Breast epithelium (tissue), 4 donors: ENCODE measurements at regions not wholly inside any gene's neighbourhood (a gene's known extent, or its start where the extent isn't known, plus 50 kb on each side); places are given as distances from the start of the nearest gene placed in this dataset.

Source experiments
- DNase-seq, 2 donors: peaks; one replicate each; pipeline ENCODE4 v3.0.0-alpha.2; 2019; ENCODE audit warnings: low spot score in 2 of 2
- H3K27ac ChIP-seq, 2 donors: fragments of 200-600 bp; sonication (generic) in 1 of 2; one replicate each; pipeline ENCODE4 v1.5.1; 2016 to 2019; ENCODE audit warnings: mild to moderate bottlenecking in 1 of 2
- H3K27me3 ChIP-seq, 2 donors: fragments of 200-600 bp; sonication (generic) in 1 of 2; one replicate each; pipeline versions ENCODE4 v1.5.1 to v1.6.0; 2017 to 2019; ENCODE audit warnings: control low read depth in 1 of 2, mild to moderate bottlenecking in 1 of 2
- H3K36me3 ChIP-seq: fragments of 200-600 bp; one replicate; pipeline ENCODE4 v1.5.1; 2019
- H3K4me1 ChIP-seq, 2 donors: fragments of 200-600 bp; sonication (generic); one replicate each; pipeline ENCODE4 v1.5.1; 2016 to 2019; ENCODE audit warnings: control low read depth in 1 of 2
- H3K4me3 ChIP-seq, 3 donors: fragments of 200-600 bp; sonication (generic); 1 replicate in 2 of 3; 2 replicates in 1 of 3; pipeline ENCODE4 v1.5.1; 2016 to 2019; ENCODE audit warnings: mild to moderate bottlenecking in 3 of 3, moderate library complexity in 2 of 3
- H3K9me3 ChIP-seq, 2 donors: fragments of 200-600 bp; sonication (generic) in 1 of 2; one replicate each; pipeline ENCODE4 v1.5.1; 2016 to 2019; ENCODE audit warnings: control low read depth in 1 of 2
- POLR2A ChIP-seq: fragments of 450-650 bp; IDR thresholded peaks from one replicate; pipeline ENCODE4 v1.6.1; 2016; ENCODE audit warnings: antibody characterized with exemption, mild to moderate bottlenecking, moderate library complexity
- POLR2AphosphoS5 ChIP-seq, 3 donors: sonication (generic); formaldehyde crosslinking; IDR thresholded peaks; one replicate each; pipeline ENCODE4 v1.6.1; 2017; ENCODE audit warnings: antibody characterized with exemption in 3 of 3
- intact Hi-C: fragments of 100-400 bp; cut with DNase I; formaldehyde crosslinking; loops from one replicate; pipeline ENCODE4 v1.15.1; 2023; ENCODE audit warnings: low total_unique reads
- TF ChIP-seq, protein P1 (sequence below), 3 donors: fragments of 450-650 bp; IDR thresholded peaks; one replicate each; pipeline ENCODE4 v1.5.1; 2016 to 2017; ENCODE audit warnings: antibody characterized with exemption in 3 of 3, mild to moderate bottlenecking in 3 of 3, moderate library complexity in 3 of 3

DNA sequence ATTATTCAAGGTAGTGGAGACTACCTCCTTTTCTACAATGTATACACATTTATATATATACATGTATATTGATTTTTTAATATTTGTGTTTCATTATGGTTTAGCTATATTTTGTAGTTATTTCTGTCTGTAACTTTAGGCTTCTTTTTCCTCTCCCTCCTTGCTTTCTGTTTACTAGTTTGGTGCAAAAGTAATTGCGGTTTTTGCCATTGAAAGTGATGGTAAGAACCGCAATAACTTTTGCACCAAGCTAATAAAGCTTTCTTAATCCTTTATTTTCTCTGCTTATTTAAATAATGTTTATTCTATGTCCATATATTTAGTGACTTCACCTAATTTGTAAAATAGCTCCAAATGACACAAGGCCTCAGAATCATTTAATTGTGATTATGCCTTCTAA lies 195.3 kb upstream of the PLSCR5 start:
- H3K4me1 ChIP-seq = no peaks in the 10 kb centered on the region
- no peak for DNase-seq
- TF ChIP-seq POLR2AphosphoS5 (IDR thresholded peaks at IDR 0.05) (no peak), POLR2A (no peak)
- TF ChIP-seq, protein P1, sequence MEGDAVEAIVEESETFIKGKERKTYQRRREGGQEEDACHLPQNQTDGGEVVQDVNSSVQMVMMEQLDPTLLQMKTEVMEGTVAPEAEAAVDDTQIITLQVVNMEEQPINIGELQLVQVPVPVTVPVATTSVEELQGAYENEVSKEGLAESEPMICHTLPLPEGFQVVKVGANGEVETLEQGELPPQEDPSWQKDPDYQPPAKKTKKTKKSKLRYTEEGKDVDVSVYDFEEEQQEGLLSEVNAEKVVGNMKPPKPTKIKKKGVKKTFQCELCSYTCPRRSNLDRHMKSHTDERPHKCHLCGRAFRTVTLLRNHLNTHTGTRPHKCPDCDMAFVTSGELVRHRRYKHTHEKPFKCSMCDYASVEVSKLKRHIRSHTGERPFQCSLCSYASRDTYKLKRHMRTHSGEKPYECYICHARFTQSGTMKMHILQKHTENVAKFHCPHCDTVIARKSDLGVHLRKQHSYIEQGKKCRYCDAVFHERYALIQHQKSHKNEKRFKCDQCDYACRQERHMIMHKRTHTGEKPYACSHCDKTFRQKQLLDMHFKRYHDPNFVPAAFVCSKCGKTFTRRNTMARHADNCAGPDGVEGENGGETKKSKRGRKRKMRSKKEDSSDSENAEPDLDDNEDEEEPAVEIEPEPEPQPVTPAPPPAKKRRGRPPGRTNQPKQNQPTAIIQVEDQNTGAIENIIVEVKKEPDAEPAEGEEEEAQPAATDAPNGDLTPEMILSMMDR (IDR thresholded peaks at IDR 0.05) = no peak
- no peaks in the 10 kb centered on the region for H3K27me3 ChIP-seq
- H3K27ac ChIP-seq = no peak overlapping the region
- intact Hi-C loops = no loop called here
- H3K4me3 ChIP-seq = no peak overlapping the region
- H3K9me3 ChIP-seq = no peaks in the 10 kb centered on the region
- H3K36me3 ChIP-seq = no peaks in the 10 kb centered on the region

DNA sequence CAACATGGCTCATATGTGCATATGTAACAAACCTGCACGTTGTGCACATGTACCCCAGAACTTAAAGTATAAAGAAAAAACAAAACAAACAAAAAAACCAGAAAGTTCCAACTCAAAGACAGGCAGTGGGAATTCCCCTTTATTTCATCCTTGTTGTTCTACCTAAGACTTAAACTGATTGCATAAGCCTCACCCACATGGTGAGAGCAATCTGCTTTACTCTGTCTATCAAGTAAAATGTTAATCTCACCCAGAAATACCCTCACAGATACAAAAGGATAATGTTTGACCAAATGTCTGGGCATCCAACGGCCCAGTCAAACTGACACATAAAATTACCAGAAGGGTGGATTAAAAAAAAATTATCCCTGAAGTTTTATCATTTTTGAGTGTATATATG lies 190.9 kb upstream of the PLSCR5 start:
- no peaks in the 10 kb centered on the region for H3K36me3 ChIP-seq

GRCh38 chr3:146783446-146783845 lies 178.3 kb upstream of the PLSCR5 start:
- TF ChIP-seq, protein P1 (IDR thresholded peaks at IDR 0.05) = no peak
- TF ChIP-seq POLR2A = no peak
- no peak for TF ChIP-seq POLR2AphosphoS5 (IDR thresholded peaks at IDR 0.05)
- Histone ChIP-seq H3K27ac (no peak overlapping the region), H3K27me3 (no peaks in the 10 kb centered on the region), H3K4me1 (no peaks in the 10 kb centered on the region), H3K4me3 (no peak overlapping the region), H3K9me3 (no peaks in the 10 kb centered on the region), H3K36me3 (no peaks in the 10 kb centered on the region)
- intact Hi-C loops = no loop called here
- DNase-seq = no peak

More for the DNA sequence above, 190.9 kb upstream of the PLSCR5 start:
- intact Hi-C loops = no loop called here
- Histone ChIP-seq H3K27me3 (no peaks in the 10 kb centered on the region), H3K27ac (no peak overlapping the region), H3K4me1 (no peaks in the 10 kb centered on the region), H3K4me3 (no peak overlapping the region), H3K9me3 (no peaks in the 10 kb centered on the region)
- TF ChIP-seq, protein P1 (IDR thresholded peaks at IDR 0.05) = no peak
- no peak for TF ChIP-seq POLR2A
- no peak for TF ChIP-seq POLR2AphosphoS5 (IDR thresholded peaks at IDR 0.05)
- no peak for DNase-seq

DNA sequence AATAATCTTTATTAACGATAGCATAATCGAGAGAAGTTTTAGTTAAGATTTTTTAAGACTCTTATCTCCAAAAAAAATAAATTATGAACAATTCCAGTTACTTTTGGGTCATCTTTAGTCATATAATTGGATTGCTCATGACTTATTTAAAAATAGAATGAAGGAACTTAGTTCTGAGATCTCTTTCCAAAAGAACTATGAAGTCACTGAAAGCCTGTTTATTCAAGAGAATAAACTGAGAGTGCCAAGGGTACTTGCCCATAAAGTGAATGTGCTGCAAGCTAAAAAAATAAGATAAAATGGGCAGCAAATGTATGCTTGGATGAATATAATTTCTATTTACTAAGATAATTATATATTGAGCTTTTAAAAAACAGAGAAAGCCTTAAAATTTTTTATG lies 176.5 kb upstream of the PLSCR5 start:
- H3K27ac ChIP-seq = no peak overlapping the region
- H3K4me1 ChIP-seq = no peaks in the 10 kb centered on the region
- TF ChIP-seq, protein P1 (IDR thresholded peaks at IDR 0.05) = no peak
- no peak for TF ChIP-seq POLR2A
- no peak for TF ChIP-seq POLR2AphosphoS5 (IDR thresholded peaks at IDR 0.05)
- intact Hi-C loops = no loop called here
- H3K27me3 ChIP-seq = no peaks in the 10 kb centered on the region
- no peak for DNase-seq
- H3K4me3 ChIP-seq = no peak overlapping the region
- no peaks in the 10 kb centered on the region for H3K36me3 ChIP-seq
- no peaks in the 10 kb centered on the region for H3K9me3 ChIP-seq

DNA sequence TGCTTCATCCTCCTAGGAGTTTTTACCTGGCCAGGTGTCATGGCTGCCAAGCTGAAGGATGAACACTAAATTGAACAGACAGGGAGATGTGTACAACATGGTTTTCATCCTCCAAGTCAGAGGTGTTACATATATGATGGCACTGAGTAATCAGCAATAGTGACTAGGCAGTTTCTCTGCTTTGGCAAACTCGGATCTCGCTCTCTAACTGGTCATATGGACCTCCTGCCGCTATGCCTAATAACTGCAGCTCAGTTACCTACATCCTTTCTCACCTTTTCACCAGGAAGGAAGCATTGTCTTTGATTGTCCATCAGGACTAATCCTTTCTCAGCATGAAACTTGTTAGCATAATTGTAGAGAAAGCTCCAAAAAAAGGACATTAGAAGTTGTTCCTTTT lies 175.9 kb upstream of the PLSCR5 start:
- Histone ChIP-seq H3K4me1 (no peaks in the 10 kb centered on the region), H3K4me3 (no peak overlapping the region), H3K9me3 (no peaks in the 10 kb centered on the region), H3K27ac (no peak overlapping the region), H3K36me3 (no peaks in the 10 kb centered on the region), H3K27me3 (no peaks in the 10 kb centered on the region)
- no peak for DNase-seq
- TF ChIP-seq POLR2AphosphoS5 (IDR thresholded peaks at IDR 0.05) (no peak), POLR2A (no peak)
- TF ChIP-seq, protein P1 (IDR thresholded peaks at IDR 0.05) = no peak
- intact Hi-C loops = no loop called here
